Common myeloid progenitor, CD34-positive (primary cell): ENCODE measurements at regions not wholly inside any gene's neighbourhood (a gene's known extent, or its start where the extent isn't known, plus 50 kb on each side); places are given as distances from the start of the nearest gene placed in this dataset.

Source experiments
- CTCF ChIA-PET: fragments of 350-600 bp; sonication (Branson Sonifier 250); formaldehyde crosslinking; loops from one replicate; lab custom pipeline; 2021; ENCODE audit warnings: antibody characterized with exemption; lab: Charles Lee
- POLR2A ChIA-PET: fragments of 350-600 bp; sonication (Branson Sonifier 250); formaldehyde crosslinking; loops from one replicate; lab custom pipeline; 2021; ENCODE audit warnings: antibody characterized with exemption; lab: Charles Lee
- DNase-seq, 3 donors: peaks; one replicate each; pipeline versions ENCODE4 v3.0.0 to v3.0.0-alpha.2; 2013
- H3K27ac ChIP-seq, 2 experiments: 1 replicate in 1 of 2; 2 replicates in 1 of 2; pipeline ENCODE4 v1.7.0; 2013; ENCODE audit warnings: inconsistent platforms in 2 of 2, low read length in 2 of 2, mild to moderate bottlenecking in 2 of 2, low read depth in 1 of 2, moderate library complexity in 1 of 2; ENCODE audit not compliant: severe bottlenecking in 2 of 2, insufficient read depth in 1 of 2, poor library complexity in 1 of 2
- H3K27me3 ChIP-seq, 5 experiments: replicated peaks in 2 of 5; 1 replicate in 3 of 5; 2 replicates in 2 of 5; pipeline versions ENCODE4 v1.6.1 to v1.7.0; 2013; ENCODE audit warnings: low read length in 4 of 5, mild to moderate bottlenecking in 2 of 5, moderate library complexity in 2 of 5, inconsistent platforms in 1 of 5; ENCODE audit not compliant: insufficient read depth in 5 of 5, control insufficient read depth in 4 of 5
- H3K36me3 ChIP-seq, 4 experiments: 1 replicate in 2 of 4; 2 replicates in 2 of 4; pipeline versions ENCODE4 v1.6.1 to v1.7.0; 2013; ENCODE audit warnings: low read length in 3 of 4, control low read depth in 1 of 4, mild to moderate bottlenecking in 1 of 4; ENCODE audit not compliant: control insufficient read depth in 4 of 4, insufficient read depth in 4 of 4
- H3K4me1 ChIP-seq, 4 experiments: 1 replicate in 3 of 4; 2 replicates in 1 of 4; pipeline versions ENCODE4 v1.6.1 to v1.7.1; 2013; ENCODE audit warnings: low read length in 3 of 4, mild to moderate bottlenecking in 3 of 4, control low read depth in 1 of 4, inconsistent platforms in 1 of 4, moderate library complexity in 1 of 4; ENCODE audit not compliant: control insufficient read depth in 4 of 4, insufficient read depth in 4 of 4; ENCODE audit errors: control extremely low read depth in 1 of 4
- H3K4me3 ChIP-seq, 7 experiments: 1 replicate in 4 of 7; 2 replicates in 3 of 7; pipeline versions ENCODE4 v1.5.1 to v1.7.0; 2013; ENCODE audit warnings: mild to moderate bottlenecking in 7 of 7, low read length in 6 of 7, moderate library complexity in 6 of 7, inconsistent platforms in 2 of 7, low read depth in 2 of 7, control low read depth in 1 of 7; ENCODE audit not compliant: insufficient read depth in 4 of 7, control insufficient read depth in 1 of 7; ENCODE audit errors: extremely low read depth in 1 of 7
- H3K9me3 ChIP-seq, 5 experiments: 1 replicate in 4 of 5; 2 replicates in 1 of 5; pipeline versions ENCODE4 v1.6.1 to v1.7.1; 2013; ENCODE audit warnings: low read length in 4 of 5, mild to moderate bottlenecking in 2 of 5, inconsistent platforms in 1 of 5, low read depth in 1 of 5, moderate library complexity in 1 of 5; ENCODE audit not compliant: control insufficient read depth in 4 of 5, insufficient read depth in 2 of 5; ENCODE audit errors: control extremely low read depth in 1 of 5
- WGBS: methylation state at CpG from one replicate; pipeline ENCODE4 v1.1.5; 2013; ENCODE audit not compliant: insufficient coverage; 5-methylcytosine and 5-hydroxymethylcytosine counted together

- DNase-seq: no peak
- no peaks in the 10 kb centered on the region for H3K9me3 ChIP-seq
- CTCF ChIA-PET: no interaction called here
- no peaks in the 10 kb centered on the region for H3K27me3 ChIP-seq
- H3K27ac ChIP-seq: no peak overlapping the region
- 87% methylated on average over 7 of the region's 11 CpGs for WGBS
- no peaks in the 10 kb centered on the region for H3K36me3 ChIP-seq
- H3K4me3 ChIP-seq: no peak overlapping the region
- no peaks in the 10 kb centered on the region for H3K4me1 ChIP-seq
- POLR2A ChIA-PET: interaction anchor here (0.5 kb wide), 1 partner anchor 183 kb away, joined by 3 read pairs; no protein-coding TSS in a partner anchor
Observed at GRCh38 chr2:15701341-15701907, 109.8 kb downstream of the DDX1 start.

GRCh38 chr2:15701991-15702390 is 110.3 kb downstream of the DDX1 start:
- no peak overlapping the region for H3K4me3 ChIP-seq
- no peaks in the 10 kb centered on the region for H3K4me1 ChIP-seq
- H3K9me3 ChIP-seq: no peaks in the 10 kb centered on the region
- POLR2A ChIA-PET: no interaction called here
- no peaks in the 10 kb centered on the region for H3K27me3 ChIP-seq
- H3K27ac ChIP-seq: no peak overlapping the region
- H3K36me3 ChIP-seq: no peaks in the 10 kb centered on the region
- CTCF ChIA-PET: no interaction called here
- no peak for DNase-seq

GRCh38 chr2:15702452-15702851 is 110.8 kb downstream of the DDX1 start:
- H3K4me1 ChIP-seq: no peaks in the 10 kb centered on the region
- ChIA-PET POLR2A (no interaction called here), CTCF (no interaction called here)
- H3K4me3 ChIP-seq: no peak overlapping the region
- H3K27ac ChIP-seq: no peak overlapping the region
- no peak for DNase-seq
- no peaks in the 10 kb centered on the region for H3K36me3 ChIP-seq
- 76% methylated on average over 4 of the region's 4 CpGs for WGBS
- H3K27me3 ChIP-seq: no peaks in the 10 kb centered on the region
- no peaks in the 10 kb centered on the region for H3K9me3 ChIP-seq

- Histone ChIP-seq H3K27ac (no peak overlapping the region), H3K9me3 (no peaks in the 10 kb centered on the region), H3K4me3 (no peak overlapping the region), H3K27me3 (no peaks in the 10 kb centered on the region), H3K4me1 (no peaks in the 10 kb centered on the region), H3K36me3 (no peaks in the 10 kb centered on the region)
- POLR2A ChIA-PET: no interaction called here
- CTCF ChIA-PET: no interaction called here
- no CpG with 5 or more reads among the region's 1 CpG for WGBS
- DNase-seq: no peak
Observed at GRCh38 chr2:15703365-15703869, 111.7 kb downstream of the DDX1 start.

GRCh38 chr2:15704086-15704787 is 112.6 kb downstream of the DDX1 start:
- no peak overlapping the region for H3K27ac ChIP-seq
- H3K4me1 ChIP-seq: no peaks in the 10 kb centered on the region
- 90% methylated on average over 2 of the region's 2 CpGs for WGBS
- ChIA-PET POLR2A (no interaction called here), CTCF (no interaction called here)
- no peaks in the 10 kb centered on the region for H3K36me3 ChIP-seq
- H3K4me3 ChIP-seq: no peak overlapping the region
- DNase-seq: no peak
- no peaks in the 10 kb centered on the region for H3K9me3 ChIP-seq
- H3K27me3 ChIP-seq: no peaks in the 10 kb centered on the region

- H3K27me3 ChIP-seq: no peaks in the 10 kb centered on the region
- ChIA-PET POLR2A (no interaction called here), CTCF (no interaction called here)
- DNase-seq: no peak
- no peaks in the 10 kb centered on the region for H3K9me3 ChIP-seq
- H3K27ac ChIP-seq: no peak overlapping the region
- no peak overlapping the region for H3K4me3 ChIP-seq
- no CpG with 5 or more reads among the region's 1 CpG for whole genome bisulfite sequencing
- H3K4me1 ChIP-seq: no peaks in the 10 kb centered on the region
- no peaks in the 10 kb centered on the region for H3K36me3 ChIP-seq
Observed at GRCh38 chr2:15704788-15705115, 113.1 kb downstream of the DDX1 start.

- no peak for DNase-seq
- Histone ChIP-seq H3K36me3 (no peaks in the 10 kb centered on the region), H3K27ac (no peak overlapping the region), H3K27me3 (no peaks in the 10 kb centered on the region), H3K4me1 (no peaks in the 10 kb centered on the region), H3K9me3 (no peaks in the 10 kb centered on the region), H3K4me3 (no peak overlapping the region)
- CTCF ChIA-PET: no interaction called here
- POLR2A ChIA-PET: no interaction called here
- 96% methylated on average over 6 of the region's 6 CpGs for WGBS
Observed at GRCh38 chr2:15705310-15705709, 113.6 kb downstream of the DDX1 start.
